ENCODE measurements at regions not wholly inside any gene's neighbourhood (a gene's known extent, or its start where the extent isn't known, plus 50 kb on each side); places are given as distances from the start of the nearest gene placed in this dataset.

GRCh38 chr15:23912191-23912590 lies 225.1 kb upstream of the NDN start:
- Histone ChIP-seq H3K4me3 (ENCODE audit: low read length) (no peak overlapping the region), H3K4me2 (ENCODE audit: low read length) (no peak overlapping the region), H3K27me3 (ENCODE audit: low read depth, low read length) (no peaks in the 10 kb centered on the region), H4K20me1 (ENCODE audit: insufficient read depth, low read length) (no peaks in the 10 kb centered on the region), H3K9me3 (ENCODE audit: insufficient read depth, low read length) (no peaks in the 10 kb centered on the region), H3K36me3 (replicated peaks; ENCODE audit: low read depth, low read length) (no peaks in the 10 kb centered on the region), H2AFZ (ENCODE audit: low read depth, low read length) (no peak overlapping the region), H3K4me1 (ENCODE audit: low read length) (no peaks in the 10 kb centered on the region), H3K79me2 (ENCODE audit: low read length) (no peaks in the 10 kb centered on the region), H3K27ac (ENCODE audit: low read length) (no peak overlapping the region), H3K9ac (ENCODE audit: low read length) (no peak overlapping the region)
- TF ChIP-seq EZH2phosphoT487 (IDR thresholded peaks at IDR 0.05; ENCODE audit: low read depth) (no peak), CTCF (IDR thresholded peaks at IDR 0.05; ENCODE audit: low read depth, low read length) (no peak)

GRCh38 chr15:23913081-23913480 lies 226.0 kb upstream of the NDN start:
- H3K9me3 ChIP-seq (ENCODE audit: insufficient read depth, low read length), result no peaks in the 10 kb centered on the region
- TF ChIP-seq CTCF (IDR thresholded peaks at IDR 0.05; ENCODE audit: low read depth, low read length) (no peak), EZH2phosphoT487 (IDR thresholded peaks at IDR 0.05; ENCODE audit: low read depth) (no peak)
- no peak overlapping the region for H3K4me3 ChIP-seq (ENCODE audit: low read length)
- H3K27me3 ChIP-seq (ENCODE audit: low read depth, low read length), result no peaks in the 10 kb centered on the region
- no peaks in the 10 kb centered on the region for H3K4me1 ChIP-seq (ENCODE audit: low read length)
- H3K36me3 ChIP-seq (replicated peaks; ENCODE audit: low read depth, low read length), result no peaks in the 10 kb centered on the region
- no peak overlapping the region for H3K9ac ChIP-seq (ENCODE audit: low read length)
- H3K4me2 ChIP-seq (ENCODE audit: low read length), result no peak overlapping the region
- H4K20me1 ChIP-seq (ENCODE audit: insufficient read depth, low read length), result no peaks in the 10 kb centered on the region
- no peaks in the 10 kb centered on the region for H3K79me2 ChIP-seq (ENCODE audit: low read length)
- no peak overlapping the region for H2AFZ ChIP-seq (ENCODE audit: low read depth, low read length)
- no peak overlapping the region for H3K27ac ChIP-seq (ENCODE audit: low read length)

- no peaks in the 10 kb centered on the region for H3K9me3 ChIP-seq (ENCODE audit: insufficient read depth, low read length)
- H3K27me3 ChIP-seq (ENCODE audit: low read depth, low read length), result no peaks in the 10 kb centered on the region
- H2AFZ ChIP-seq (ENCODE audit: low read depth, low read length), result no peak overlapping the region
- no peaks in the 10 kb centered on the region for H3K36me3 ChIP-seq (replicated peaks; ENCODE audit: low read depth, low read length)
- no peak for TF ChIP-seq EZH2phosphoT487 (IDR thresholded peaks at IDR 0.05; ENCODE audit: low read depth)
- no peak for TF ChIP-seq CTCF (IDR thresholded peaks at IDR 0.05; ENCODE audit: low read depth, low read length)
- H4K20me1 ChIP-seq (ENCODE audit: insufficient read depth, low read length), result no peaks in the 10 kb centered on the region
- no peak overlapping the region for H3K27ac ChIP-seq (ENCODE audit: low read length)
- no peak overlapping the region for H3K4me2 ChIP-seq (ENCODE audit: low read length)
- H3K4me3 ChIP-seq (ENCODE audit: low read length), result no peak overlapping the region
- H3K9ac ChIP-seq (ENCODE audit: low read length), result no peak overlapping the region
- no peaks in the 10 kb centered on the region for H3K4me1 ChIP-seq (ENCODE audit: low read length)
- H3K79me2 ChIP-seq (ENCODE audit: low read length), result no peaks in the 10 kb centered on the region
Observed at GRCh38 chr15:23913635-23914034, 226.5 kb upstream of the NDN start.

- no peaks in the 10 kb centered on the region for H4K20me1 ChIP-seq (ENCODE audit: insufficient read depth, low read length)
- H3K9ac ChIP-seq (ENCODE audit: low read length), result no peak overlapping the region
- no peak overlapping the region for H2AFZ ChIP-seq (ENCODE audit: low read depth, low read length)
- H3K4me1 ChIP-seq (ENCODE audit: low read length), result peaks cover 6% of the 10 kb centered on the region; the same call in 1 of the 2 replicates
- H3K4me2 ChIP-seq (ENCODE audit: low read length), result no peak overlapping the region
- no peaks in the 10 kb centered on the region for H3K36me3 ChIP-seq (replicated peaks; ENCODE audit: low read depth, low read length)
- no peaks in the 10 kb centered on the region for H3K79me2 ChIP-seq (ENCODE audit: low read length)
- H3K4me3 ChIP-seq (ENCODE audit: low read length), result no peak overlapping the region
- H3K27ac ChIP-seq (ENCODE audit: low read length), result no peak overlapping the region
- H3K9me3 ChIP-seq (ENCODE audit: insufficient read depth, low read length), result no peaks in the 10 kb centered on the region; the same call in 1 of the 2 replicates
- no peaks in the 10 kb centered on the region for H3K27me3 ChIP-seq (ENCODE audit: low read depth, low read length)
- TF ChIP-seq CTCF (IDR thresholded peaks at IDR 0.05; ENCODE audit: low read depth, low read length), result no peak
Observed at GRCh38 chr15:23924686-23925085, 237.6 kb upstream of the NDN start.
